Stimulated activated CD4-positive, alpha-beta T cell treated with anti-CD3 and anti-CD28 coated beads, TNF-alpha, amount 100 ng/mL, for 24 hours (primary cell): ENCODE measurements at regions not wholly inside any gene's neighbourhood (a gene's known extent, or its start where the extent isn't known, plus 50 kb on each side); places are given as distances from the start of the nearest gene placed in this dataset.

Experiments used
- DNase-seq, 3 experiments: peaks; one replicate each; pipeline ENCODE4 v3.0.0-alpha.2; 2020; ENCODE audit warnings: low read depth in 3 of 3

DNA sequence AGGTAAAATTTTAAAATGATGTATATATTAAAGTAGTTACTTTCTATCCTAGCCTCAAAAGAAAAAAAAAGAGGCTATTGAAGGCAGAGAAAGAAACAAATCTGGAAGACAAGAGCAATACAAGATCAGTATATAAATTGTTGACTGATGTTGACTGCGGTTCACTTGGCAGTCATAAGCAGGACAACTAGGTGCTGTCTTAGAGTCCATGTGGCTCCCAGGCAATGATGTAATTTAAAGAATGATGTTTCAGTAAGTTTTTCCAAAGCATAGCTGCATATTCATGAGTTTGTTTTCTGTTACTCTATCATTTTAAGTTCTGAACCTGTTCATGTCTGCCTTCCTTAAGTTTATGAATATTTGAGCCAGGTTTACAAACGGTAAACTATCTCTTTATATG, 630.2 kb downstream of the FAT4 start:
- DNase-seq: no peak

DNA sequence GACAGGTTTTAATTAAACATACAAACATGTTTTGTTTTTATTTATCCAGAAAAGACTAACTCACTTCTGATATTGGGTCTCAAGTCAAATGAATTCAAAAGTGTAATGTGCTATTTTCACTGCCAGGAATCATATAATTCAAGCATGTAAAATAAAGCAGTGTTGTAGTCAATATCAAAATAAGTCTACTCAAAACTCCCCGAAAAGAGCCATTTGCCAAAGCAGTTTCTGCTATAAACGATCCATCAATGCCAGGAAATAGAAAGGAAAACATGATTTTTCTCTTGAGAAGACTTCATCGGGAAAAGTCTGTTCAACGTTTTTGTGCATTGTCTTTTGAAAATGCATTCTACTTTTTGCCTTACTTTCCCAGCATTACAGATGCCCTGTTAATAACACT, 633.3 kb downstream of the FAT4 start:
- no peak for DNase-seq

DNA sequence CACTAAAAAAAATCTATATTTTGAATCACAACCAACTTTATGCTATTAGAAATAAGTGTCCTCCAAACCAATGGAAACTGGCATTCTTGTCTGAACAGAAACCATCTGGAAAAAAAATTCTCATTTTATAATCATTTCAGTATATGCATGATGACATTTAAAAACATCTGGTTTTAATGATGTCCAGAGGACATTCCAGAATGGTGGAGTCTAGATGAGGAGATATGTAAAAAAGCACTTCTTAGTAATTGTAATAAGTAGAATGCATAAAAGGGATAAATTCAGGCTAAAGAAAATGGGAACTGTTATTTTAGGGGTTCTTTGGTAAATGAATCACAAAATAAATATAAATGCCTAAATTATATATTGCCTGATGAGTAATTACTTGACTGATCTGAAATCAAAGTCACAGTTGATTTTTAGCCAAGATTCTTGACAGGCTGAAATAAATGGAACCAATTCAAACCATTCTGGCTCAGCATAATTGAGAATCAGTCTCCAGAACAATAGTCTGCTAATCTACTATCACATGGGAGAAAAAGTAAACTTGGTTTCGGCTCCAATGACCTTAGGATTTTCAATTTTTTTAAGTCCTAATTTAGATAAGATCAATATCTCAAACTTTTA, 636.6 kb downstream of the FAT4 start:
- DNase-seq: no peak

DNA sequence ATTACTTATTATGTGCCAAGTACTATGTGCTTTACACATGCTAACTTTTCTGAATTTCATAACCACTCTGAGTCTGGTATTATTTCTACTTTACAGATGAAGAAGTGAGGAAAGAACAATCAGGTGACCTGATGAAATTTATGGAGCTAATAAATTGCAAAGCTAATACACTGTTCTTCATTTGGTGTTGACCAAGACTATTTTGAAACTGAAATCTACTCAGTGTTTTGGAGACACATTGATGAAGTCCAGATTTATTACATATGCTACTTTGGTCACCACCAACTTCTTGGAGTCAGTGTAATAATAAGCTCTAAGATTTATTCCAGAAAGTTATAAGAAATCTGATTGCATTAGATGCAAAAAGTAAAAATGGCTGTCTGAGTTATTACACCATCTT, 637.9 kb downstream of the FAT4 start:
- no peak for DNase-seq

DNA sequence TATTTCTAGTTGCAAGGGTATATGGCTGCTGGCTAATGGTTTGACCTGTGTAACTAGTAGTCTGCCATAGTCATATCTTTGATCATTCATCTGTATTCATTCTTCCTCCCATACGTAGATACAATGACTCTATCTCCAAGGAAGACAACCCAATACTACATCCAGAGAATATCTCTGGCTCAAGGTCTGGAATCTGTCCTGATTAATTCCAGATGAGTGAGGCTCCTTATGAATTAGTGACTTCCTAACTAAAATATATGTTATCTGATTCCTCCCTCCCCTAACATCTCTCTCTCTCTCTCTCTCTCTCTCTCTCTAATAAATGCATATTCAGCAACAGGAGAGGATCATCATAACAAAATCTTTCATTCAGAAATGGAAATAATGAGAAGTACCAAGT, 641.5 kb downstream of the FAT4 start:
- no peak for DNase-seq

DNA sequence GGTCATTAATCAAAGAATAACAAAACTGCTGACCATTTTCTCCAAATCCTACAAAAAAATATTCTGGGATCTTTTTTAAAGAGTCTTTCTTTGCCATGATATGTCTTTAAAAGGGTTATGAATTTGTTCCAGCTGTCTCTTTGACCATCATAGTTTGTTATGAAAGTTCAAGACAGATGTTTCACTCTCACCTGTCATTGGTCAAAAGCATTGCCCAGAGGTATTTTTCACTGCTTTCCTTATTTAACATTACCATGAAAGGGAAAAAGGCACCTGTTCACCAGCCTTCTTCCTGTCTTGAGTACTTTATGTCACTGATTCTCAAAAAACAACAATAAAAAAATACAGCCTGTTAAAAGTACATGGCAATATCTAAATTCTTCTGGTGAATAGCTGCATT, 643.8 kb downstream of the FAT4 start:
- DNase-seq: no peak

DNA sequence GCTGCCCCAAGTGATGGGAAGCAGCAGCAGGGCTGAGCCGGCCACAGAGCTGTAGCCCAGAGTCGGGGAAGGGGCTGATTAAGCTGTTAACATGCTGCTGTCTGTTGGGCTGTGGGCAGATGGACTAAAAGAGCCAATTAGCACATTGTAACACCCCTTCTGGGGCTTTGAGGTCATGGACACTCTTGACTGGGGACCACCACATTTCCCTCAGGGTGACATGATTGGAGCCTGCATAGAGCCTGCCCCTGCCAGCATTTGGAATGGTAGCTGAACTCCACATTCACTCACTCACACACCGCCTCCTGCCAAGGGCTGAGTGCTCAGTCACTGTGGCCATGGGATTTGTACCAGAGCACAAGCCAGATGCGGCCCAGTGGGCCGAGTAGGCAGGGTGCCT, 646.9 kb downstream of the FAT4 start:
- DNase-seq: no peak

DNA sequence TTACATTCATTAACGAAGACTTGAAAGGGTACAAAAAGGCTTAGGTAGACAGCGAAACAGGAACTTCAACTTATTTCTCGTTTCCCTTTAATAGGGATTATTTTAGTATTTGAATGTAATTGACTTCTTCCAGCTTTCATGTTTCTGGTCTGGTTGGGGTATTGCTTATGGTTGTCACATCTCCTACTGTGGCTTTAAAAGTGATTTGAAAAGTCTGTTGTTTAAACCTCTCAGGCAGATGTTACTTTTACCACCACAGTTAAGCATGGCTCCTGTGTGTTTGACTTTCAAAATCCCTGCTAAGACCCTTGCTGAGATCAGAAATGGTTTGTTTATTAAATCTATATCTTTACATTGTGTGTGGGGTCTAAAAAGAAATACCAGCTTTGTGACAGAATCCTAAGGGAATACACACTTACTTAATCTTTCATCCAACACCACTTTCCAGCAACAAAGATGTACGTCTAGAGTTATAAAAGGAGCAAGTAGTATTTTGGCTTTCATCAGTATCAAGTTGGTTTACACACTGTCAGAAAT, 661.2 kb downstream of the FAT4 start:
- DNase-seq: no peak

DNA sequence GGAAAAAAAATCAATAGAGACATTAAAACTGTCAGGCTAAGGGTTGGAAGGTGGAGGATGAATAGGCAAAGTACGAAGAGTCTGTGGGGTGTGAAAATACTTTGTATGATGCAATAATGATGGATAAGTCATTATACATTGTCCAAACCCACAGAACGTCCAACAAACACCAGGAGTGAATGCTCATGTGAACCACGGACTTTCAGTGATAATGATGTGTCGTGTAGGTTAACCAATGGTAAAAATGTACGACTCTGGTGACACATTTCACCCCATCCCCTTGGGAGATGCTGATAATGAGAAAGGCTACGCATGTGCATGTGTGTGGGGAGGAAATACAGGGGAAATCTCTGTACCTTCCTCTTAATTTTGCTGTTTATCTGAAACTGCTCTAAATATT, 665.2 kb downstream of the FAT4 start:
- DNase-seq: no peak

DNA sequence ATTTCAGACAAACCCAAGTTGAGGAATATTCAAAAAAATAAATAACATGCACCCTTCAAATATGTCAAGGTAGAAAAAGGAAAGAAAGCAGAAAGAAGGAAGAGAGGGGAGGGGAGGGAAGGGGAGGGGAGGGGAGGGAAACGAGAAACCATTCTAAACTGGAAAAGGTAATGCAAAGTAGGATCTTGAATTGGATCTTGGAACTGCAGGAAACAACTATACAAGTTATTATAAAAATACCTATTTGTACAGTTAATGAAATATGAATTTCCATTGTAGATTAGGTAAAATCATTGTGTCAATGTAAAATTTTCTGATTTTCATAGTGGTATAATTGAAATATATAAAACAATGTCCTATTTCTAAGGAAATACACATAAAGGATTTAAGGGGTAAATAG, 668.4 kb downstream of the FAT4 start:
- DNase-seq: no peak

DNA sequence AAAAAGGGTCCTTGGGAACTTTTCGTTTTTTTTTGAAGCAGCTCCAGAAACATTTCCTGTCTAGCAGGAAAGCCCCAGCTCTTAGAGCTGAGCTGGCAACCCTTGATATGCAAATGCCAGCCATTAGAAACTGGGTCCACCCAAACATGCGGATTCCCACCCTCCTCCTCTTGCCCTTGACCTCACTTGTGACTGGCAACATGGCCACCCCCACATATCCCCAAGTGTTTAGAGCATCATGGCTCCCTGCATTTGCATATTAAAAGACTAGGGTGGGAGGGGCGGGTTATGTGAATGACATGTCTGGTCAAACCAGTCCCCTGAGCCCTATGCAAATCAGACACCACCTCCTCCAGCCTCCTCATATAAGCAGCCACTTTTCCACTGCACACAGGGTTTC, 671.1 kb downstream of the FAT4 start:
- no peak for DNase-seq

DNA sequence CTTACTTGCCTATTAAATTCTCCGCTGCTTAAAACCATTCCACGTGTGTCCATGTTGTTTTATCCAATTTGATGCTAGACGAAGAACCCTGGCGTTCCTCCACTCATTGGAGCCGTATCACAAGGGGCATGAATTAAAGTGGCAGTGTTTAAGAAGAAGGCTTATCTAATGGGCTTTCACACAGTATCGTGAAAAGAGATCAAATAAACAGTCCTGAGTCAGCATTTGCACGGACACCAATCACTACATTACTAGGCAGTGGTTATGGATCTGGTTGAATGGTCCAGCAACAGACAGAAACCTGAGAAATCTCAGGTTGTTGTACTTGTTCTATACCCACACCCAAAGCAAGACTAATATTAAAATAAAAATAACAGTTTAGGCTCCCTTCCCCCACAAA, 671.6 kb downstream of the FAT4 start:
- DNase-seq: no peak

DNA sequence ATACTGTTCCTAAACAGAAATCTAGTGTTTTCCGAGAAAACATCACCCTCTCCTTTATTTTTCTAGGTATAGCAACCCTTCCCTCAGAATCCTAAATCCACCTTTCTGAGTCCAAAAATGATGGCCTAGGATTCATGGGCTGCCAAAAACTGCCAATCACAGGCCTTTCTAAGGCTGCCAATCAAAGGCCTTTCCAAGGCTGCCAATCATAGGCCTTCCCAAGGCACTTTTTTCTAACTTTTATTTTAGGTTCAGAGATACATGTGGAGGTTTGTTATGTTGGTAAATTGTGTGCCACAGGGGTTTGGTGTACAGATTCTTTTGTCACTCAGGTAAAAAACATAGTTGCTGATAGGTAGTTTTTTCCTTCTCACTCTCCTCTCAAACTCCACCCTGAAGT, 673.7 kb downstream of the FAT4 start:
- DNase-seq: no peak

DNA sequence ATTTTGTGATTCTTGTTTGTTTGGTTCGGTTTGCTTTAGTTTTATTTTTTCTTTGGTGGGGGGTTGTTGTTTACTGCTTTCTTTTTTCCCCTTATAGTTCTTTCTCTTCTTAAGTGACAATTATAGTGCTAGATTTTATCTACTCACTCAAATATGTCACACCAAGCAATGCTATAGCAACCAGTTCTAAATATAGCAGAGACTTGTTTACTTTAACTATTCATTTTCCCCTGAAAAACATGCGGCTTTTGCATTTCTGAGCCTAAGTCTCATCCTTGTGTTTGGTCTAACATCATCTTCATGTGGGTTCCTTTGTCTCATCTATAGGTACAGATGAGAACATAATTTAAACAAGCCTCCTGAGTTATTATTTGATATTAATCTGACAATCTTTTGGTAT, 676.6 kb downstream of the FAT4 start:
- no peak for DNase-seq

DNA sequence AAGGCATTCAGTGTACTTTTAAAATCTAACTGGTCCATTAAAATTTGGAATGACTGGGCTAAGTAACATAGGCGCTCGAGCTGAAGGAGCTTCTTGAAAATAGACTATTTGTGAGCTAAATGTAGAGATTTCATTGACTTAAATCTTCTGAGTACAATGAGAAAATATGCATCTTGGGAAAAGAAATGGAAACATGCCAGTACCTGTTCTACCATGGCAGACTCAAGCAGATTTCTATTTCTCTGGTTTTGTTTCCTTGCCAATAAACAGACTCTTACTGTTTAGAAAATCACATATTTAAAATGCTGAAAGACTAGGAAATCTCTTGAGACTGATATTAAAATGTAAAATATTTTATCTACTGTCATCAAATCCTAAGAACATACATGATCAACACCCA, 678.1 kb downstream of the FAT4 start:
- no peak for DNase-seq

DNA sequence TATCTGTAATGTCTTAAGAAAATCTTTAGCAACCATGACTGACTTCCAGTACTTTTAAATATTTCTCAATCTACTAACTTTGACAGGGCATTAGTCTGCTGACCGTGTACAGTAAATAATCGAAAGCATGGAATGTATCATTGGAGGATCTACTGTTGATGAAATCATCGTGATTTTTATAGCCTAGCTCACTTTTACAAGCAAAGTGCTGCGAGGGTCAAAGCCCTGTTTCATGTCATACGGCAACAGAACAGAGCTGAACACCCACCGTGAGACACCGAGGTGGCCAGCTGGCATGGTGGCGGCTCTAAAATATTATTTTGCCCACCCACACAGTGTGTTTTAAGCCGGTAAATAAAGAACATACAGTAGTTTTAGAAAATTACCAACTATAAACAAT, 679.3 kb downstream of the FAT4 start:
- DNase-seq: no peak

DNA sequence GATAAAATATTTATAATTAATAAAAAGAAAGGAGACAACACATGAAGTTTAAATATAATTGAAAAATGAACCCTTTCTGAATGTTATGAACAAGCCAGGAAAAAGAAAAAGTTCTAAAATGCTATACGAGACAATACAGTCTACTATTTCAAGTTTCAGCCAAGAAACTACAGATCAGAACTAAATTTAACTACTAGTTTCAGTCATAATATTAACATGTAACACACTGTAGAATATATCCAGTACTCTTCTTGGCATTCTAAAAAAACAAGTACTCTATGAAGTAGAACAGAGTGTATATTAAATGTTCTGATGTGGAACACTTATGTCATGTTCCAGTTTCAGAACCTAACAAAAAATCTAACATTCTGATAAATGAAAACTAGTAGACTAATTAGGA, 679.7 kb downstream of the FAT4 start:
- DNase-seq: no peak

DNA sequence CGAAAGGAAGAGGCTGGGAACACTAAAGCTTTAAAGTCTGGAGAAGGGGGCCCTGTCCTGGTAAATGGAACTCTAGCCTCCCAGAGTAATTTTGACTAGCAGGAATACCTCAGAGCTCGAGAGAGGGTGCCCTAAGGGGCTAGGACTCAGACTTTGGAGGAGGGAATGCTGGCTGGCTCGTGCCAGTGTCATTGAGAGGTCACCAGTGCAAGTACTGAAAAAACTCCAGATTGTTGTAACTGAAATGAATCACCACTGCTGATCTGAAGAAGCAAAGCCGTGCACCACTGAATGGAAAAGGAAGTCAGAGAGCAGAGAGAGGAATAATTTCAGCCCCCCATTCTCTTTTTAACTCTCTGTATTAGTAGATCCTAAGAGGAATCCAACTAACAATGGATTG, 690.2 kb downstream of the FAT4 start:
- no peak for DNase-seq

DNA sequence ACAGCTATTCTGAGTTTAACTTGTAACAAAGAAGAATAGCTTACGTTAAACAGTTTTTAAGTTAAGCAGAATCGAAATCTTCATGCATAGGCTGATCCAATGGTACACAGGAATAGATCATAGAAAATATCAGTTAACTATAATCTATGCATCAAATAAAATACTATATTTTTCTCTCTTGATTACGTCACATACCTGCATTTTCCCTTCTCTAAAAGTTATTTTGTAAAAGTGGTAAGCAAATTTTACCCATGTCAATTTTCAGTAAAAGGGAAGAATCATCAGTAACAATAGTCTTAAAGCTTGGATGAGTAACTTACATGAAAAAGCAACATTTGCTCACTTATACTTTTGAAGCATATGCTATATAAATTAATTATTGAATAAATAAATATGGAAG, 692.4 kb downstream of the FAT4 start:
- no peak for DNase-seq

DNA sequence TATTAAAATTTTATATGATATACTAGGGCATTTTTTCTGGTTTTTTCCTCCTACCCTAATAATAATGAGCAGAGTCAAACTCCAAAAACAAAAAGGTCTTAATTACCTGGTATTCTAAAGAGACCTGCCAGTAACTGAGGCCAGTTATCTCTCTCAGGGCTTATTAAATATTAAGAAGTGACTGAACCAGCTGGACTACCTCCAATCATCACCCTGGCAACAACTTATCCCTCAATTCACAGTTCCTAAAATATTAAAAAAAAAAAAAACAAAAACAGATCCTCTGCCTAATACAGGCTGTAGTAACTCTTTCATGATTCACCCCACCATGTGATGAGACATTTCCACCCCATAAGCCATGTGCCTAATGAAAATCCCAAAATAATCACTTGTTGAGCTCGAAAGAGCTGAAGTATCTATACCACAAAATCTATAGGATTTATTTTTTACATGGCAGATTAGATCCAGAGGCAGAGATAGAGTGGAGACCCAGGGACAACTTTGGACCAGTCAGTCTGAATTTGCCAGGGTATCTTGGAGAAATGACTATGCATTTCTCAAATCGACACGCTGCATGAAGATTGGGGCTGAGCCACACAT, 698.0 kb downstream of the FAT4 start:
- no peak for DNase-seq

DNA sequence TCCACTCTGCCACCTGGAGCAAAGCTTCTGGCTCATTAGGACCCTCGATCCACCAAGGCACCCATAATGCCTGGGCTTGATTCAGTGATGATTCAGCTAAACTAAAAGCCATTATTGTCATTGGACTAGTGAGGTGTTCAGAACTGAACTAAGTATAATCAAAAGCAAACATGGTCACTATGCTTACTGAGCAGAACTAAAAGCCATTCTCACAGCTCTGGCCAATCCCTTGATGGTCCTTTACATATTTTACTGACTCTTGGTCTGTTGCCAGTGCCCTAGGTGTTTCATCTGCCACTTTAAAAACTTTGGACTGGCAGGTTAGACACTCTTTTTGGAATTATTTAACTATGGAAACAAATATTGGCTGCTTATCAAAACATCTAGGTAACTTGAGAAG, 703.5 kb downstream of the FAT4 start:
- DNase-seq: no peak

DNA sequence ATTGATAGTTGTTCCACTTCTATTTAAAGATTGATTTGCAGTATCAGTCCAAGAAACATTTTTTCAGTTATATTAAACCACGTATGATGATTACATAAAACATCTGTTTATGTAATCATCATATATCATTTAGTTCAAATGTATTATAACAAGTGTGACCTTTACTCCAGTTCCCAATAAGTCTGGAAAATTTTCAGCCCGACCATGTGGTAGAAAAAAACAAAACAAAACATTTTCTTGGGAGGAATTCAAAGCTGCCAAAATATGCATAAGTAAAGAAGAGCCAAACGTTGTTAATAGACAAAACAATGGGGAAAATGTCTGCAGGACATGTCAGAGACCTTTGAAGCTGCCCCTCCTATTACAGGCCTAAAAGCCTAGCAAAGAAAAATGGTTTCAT, 709.1 kb downstream of the FAT4 start:
- DNase-seq: no peak

DNA sequence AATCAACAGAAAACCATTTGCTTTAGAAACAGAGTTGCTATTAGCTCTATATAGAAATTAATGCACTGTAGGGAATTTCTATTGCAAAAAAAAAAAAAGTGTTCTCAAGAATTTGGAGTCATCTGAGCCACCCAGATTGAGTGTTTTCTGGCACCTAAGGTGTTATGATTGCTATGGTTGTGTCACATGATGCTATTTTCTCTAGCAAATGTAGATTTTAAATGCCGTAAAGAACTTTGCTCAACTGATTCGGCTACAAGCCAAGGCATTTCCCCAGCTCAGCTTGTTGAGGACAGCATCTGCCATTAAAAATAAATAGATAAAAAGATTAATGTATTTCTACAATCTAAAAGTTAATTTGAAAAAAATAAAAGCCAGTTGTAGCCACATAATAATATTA, 712.8 kb downstream of the FAT4 start:
- DNase-seq: no peak

DNA sequence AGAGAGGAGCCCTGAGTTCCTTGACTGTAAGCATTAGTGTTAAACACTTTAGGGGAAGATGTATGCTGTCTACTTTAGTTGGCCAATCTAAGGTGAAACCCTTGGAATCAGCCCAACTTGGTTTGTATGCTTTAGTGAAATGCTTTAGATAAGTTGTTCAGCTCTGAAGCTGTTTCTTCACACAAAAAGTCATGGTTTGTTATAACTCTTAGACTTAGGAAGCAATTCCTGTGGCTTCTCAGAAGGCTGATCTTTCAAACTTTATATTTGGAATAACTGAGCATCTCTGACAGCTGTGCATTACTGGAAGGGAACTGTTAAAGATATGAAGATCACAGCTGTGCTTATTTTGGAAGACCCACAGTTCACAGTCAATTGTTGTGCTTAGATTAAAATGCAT, 714.1 kb downstream of the FAT4 start:
- no peak for DNase-seq
